ENCODE measurements at regions not wholly inside any gene's neighbourhood (a gene's known extent, or its start where the extent isn't known, plus 50 kb on each side); places are given as distances from the start of the nearest gene placed in this dataset.

DNA sequence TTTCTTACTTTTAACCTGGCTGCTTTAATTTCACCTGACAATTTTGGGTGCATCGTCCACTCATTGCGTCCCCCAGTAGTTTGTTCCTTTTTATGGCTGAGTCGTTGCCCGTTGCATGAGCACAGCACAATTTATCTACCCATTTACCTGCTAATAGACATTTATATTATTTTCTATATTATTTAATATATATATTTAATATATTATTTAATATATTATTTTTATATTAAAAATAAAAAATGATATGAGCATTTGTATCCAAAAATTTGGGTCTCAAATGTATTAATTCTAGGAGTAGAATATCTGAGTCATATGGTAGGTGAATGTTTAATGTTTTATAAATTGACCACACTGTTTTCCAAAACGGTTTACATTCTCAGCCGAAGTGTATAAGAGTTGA, 300.2 kb downstream of the THBS2 start:
- no peaks in the 10 kb centered on the region for H3K36me3 ChIP-seq
- no peak for DNase-seq (ENCODE audit: low read depth in 1 of 2, low spot score in 2 of 2)
- no peaks in the 10 kb centered on the region for H3K9me3 ChIP-seq (replicated peaks)
- H3K27me3 ChIP-seq (replicated peaks): no peaks in the 10 kb centered on the region
- H3K27ac ChIP-seq: no peak overlapping the region
- H3K4me3 ChIP-seq: no peak overlapping the region
- peaks cover 6% of the 10 kb centered on the region; the same call in 1 of the 2 replicates for H3K4me1 ChIP-seq (replicated peaks)

DNA sequence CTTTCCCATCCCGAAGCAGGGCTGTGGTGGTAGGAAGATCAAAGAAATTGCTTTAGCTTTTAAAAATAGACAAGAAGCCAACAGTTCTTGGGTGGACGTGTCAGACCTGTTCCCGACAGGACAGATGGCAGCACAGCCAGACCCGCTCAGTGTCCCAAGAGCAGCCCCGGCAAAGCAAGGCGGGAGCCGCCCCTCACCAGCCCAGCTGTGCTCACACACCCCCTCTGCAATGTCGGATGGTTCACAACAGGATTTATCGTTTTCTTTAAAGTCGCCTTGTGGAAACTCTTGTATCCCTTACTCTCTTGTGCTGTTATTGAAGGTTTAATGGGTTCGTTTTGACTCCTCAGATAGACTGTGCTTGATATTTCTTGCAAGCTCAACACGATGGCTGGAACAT, 302.4 kb downstream of the THBS2 start:
- DNase-seq (ENCODE audit: low read depth in 1 of 2, low spot score in 2 of 2): no peak
- Histone ChIP-seq H3K27me3 (replicated peaks) (no peaks in the 10 kb centered on the region), H3K9me3 (replicated peaks) (no peaks in the 10 kb centered on the region), H3K4me1 (replicated peaks) (no peaks in the 10 kb centered on the region; the same call in 1 of the 2 replicates), H3K4me3 (no peak overlapping the region), H3K27ac (no peak overlapping the region), H3K36me3 (no peaks in the 10 kb centered on the region)

DNA sequence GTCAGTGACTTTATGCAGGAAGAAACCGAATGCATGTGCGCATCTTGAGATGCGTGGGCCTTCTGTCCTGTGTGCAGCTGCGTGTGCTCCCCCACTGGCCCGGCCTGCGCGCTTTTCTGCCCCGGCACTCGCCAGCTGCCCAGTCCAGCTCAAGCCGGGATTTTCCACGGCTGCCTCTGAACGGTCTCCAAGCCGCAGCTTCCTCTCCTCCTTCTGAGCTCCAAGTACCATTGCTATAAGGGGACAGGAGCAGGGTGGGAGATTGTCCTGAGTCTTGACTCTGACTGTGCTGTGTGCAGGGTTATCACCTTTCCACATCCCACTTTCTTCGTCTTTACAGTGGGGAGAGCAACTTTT, 302.8 kb downstream of the THBS2 start:
- no peaks in the 10 kb centered on the region for H3K36me3 ChIP-seq
- no peak overlapping the region for H3K27ac ChIP-seq
- no peaks in the 10 kb centered on the region for H3K4me1 ChIP-seq (replicated peaks)
- no peaks in the 10 kb centered on the region for H3K27me3 ChIP-seq (replicated peaks)
- DNase-seq (ENCODE audit: low read depth in 1 of 2, low spot score in 2 of 2): no peak
- H3K4me3 ChIP-seq: no peak overlapping the region
- no peaks in the 10 kb centered on the region for H3K9me3 ChIP-seq (replicated peaks)

DNA sequence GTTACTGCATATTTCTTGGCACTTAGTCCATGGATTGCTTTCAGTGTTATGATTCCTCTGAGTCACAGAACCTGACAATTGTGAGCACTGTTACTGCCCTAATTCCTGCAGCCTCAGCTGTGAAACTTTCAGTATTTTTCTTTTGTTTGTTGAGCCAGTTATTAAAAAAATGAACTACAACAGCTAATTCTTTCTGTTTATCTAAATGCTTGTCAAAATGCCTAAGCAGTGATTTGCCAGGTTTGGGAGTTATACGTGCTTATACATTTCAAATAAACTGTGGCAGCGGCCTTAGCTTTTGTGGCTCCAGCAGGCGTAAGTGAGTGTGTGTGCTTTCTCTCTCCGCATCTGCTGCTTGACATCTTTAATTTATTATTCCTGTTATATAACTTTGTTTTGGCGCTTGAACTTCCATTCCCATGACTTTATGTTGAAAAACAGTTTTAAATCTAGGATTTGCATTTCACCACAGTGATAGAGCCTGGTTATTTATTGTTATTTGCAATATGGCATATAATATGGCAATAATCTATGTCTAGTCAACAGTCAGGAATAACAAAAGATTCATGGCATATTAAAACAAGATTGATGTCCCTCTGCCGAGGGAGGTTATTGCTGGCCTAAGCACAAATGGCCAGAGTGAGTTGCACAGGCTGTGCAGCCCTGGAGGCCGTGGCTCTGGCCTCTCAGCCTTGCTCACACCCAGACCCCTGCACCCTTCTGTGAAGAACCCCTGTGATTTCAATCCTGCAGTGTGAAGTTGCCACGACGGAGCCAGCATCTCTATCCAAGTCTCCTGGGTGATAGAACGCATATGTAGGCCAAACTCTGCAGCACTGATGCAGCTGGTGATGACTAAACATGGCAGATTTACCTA, 303.4 kb downstream of the THBS2 start:
- Histone ChIP-seq H3K4me3 (no peak overlapping the region), H3K36me3 (no peaks in the 10 kb centered on the region), H3K27me3 (replicated peaks) (no peaks in the 10 kb centered on the region), H3K27ac (no peak overlapping the region), H3K4me1 (replicated peaks) (no peaks in the 10 kb centered on the region), H3K9me3 (replicated peaks) (no peaks in the 10 kb centered on the region)
- no peak for DNase-seq (ENCODE audit: low read depth in 1 of 2, low spot score in 2 of 2)

- no peak for DNase-seq (ENCODE audit: low read depth in 1 of 2, low spot score in 2 of 2)
- H3K4me1 ChIP-seq (replicated peaks): no peaks in the 10 kb centered on the region
- H3K4me3 ChIP-seq: no peak overlapping the region
- H3K27me3 ChIP-seq (replicated peaks): no peaks in the 10 kb centered on the region
- no peaks in the 10 kb centered on the region for H3K36me3 ChIP-seq
- H3K27ac ChIP-seq: no peak overlapping the region
- no peaks in the 10 kb centered on the region for H3K9me3 ChIP-seq (replicated peaks)
These were observed 304.6 kb downstream of the THBS2 start for GRCh38 chr6:168948990-168949531.

DNA sequence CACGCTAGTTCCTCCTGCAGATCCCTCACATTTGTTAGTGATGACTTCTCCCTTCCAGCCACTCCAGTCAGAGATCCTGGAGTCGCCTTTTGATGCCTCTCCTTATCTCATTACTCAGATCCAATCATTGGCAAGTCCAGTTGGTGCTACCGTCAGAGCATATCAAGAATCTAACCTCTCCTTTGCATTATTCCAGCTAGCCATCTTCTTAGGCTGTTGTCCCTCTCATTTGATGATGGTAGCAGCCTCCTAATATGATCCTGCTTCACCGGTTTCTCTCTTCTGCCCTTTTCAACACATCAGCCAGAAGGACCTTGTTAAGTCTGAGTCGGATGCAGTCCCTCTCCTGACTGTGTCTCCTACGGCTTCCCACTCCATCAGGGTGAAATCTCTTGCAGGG, 305.6 kb downstream of the THBS2 start:
- DNase-seq (ENCODE audit: low read depth in 1 of 2, low spot score in 2 of 2): no peak
- Histone ChIP-seq H3K36me3 (no peaks in the 10 kb centered on the region), H3K4me1 (replicated peaks) (no peaks in the 10 kb centered on the region), H3K27me3 (replicated peaks) (no peaks in the 10 kb centered on the region), H3K27ac (no peak overlapping the region), H3K9me3 (replicated peaks) (no peaks in the 10 kb centered on the region), H3K4me3 (no peak overlapping the region)

GRCh38 chr6:168943231-168943905, 310.3 kb downstream of the THBS2 start:
- H3K4me3 ChIP-seq: no peak overlapping the region
- H3K27me3 ChIP-seq (replicated peaks): no peaks in the 10 kb centered on the region
- H3K9me3 ChIP-seq (replicated peaks): no peaks in the 10 kb centered on the region
- H3K27ac ChIP-seq: no peak overlapping the region
- no peak for DNase-seq (ENCODE audit: low read depth in 1 of 2, low spot score in 2 of 2)
- no peaks in the 10 kb centered on the region for H3K4me1 ChIP-seq (replicated peaks)
- no peaks in the 10 kb centered on the region for H3K36me3 ChIP-seq

GRCh38 chr6:168942646-168943045, 311.0 kb downstream of the THBS2 start:
- no peak for DNase-seq (ENCODE audit: low read depth in 1 of 2, low spot score in 2 of 2)

GRCh38 chr6:168941036-168941435, 312.6 kb downstream of the THBS2 start:
- Histone ChIP-seq H3K4me1 (replicated peaks) (no peaks in the 10 kb centered on the region), H3K36me3 (no peaks in the 10 kb centered on the region), H3K27ac (no peak overlapping the region), H3K27me3 (replicated peaks) (no peaks in the 10 kb centered on the region), H3K4me3 (no peak overlapping the region), H3K9me3 (replicated peaks) (no peaks in the 10 kb centered on the region)
- no peak for DNase-seq (ENCODE audit: low read depth in 1 of 2, low spot score in 2 of 2)

More at GRCh38 chr6:168942646-168943045, 311.0 kb downstream of the THBS2 start:
- H3K9me3 ChIP-seq (replicated peaks): no peaks in the 10 kb centered on the region
- no peaks in the 10 kb centered on the region for H3K36me3 ChIP-seq
- no peak overlapping the region for H3K4me3 ChIP-seq
- no peak overlapping the region for H3K27ac ChIP-seq
- no peaks in the 10 kb centered on the region for H3K4me1 ChIP-seq (replicated peaks)
- H3K27me3 ChIP-seq (replicated peaks): no peaks in the 10 kb centered on the region

DNA sequence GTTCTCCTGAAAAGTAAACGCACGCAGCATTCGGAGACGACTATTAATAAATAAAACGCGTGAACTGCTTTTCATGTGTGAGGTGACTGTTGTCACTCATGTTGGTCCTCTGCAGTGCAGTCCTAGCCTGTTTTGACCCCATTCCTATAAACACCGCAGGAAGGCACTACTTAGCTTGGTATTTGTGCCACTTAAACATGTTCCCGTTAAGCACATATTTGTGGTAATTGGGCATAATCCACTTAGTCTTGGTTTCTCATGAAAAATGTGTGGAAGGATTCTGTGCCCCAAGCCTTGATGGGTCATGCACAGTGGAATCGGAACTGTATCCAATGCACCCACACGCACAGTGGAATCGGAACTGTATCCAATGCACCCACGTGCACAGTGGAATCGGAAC, 313.9 kb downstream of the THBS2 start:
- no peak for DNase-seq (ENCODE audit: low read depth in 1 of 2, low spot score in 2 of 2)
- H3K4me1 ChIP-seq (replicated peaks): no peaks in the 10 kb centered on the region
- no peaks in the 10 kb centered on the region for H3K36me3 ChIP-seq
- no peaks in the 10 kb centered on the region for H3K9me3 ChIP-seq (replicated peaks)
- H3K27ac ChIP-seq: no peak overlapping the region
- no peak overlapping the region for H3K4me3 ChIP-seq
- H3K27me3 ChIP-seq (replicated peaks): no peaks in the 10 kb centered on the region

DNA sequence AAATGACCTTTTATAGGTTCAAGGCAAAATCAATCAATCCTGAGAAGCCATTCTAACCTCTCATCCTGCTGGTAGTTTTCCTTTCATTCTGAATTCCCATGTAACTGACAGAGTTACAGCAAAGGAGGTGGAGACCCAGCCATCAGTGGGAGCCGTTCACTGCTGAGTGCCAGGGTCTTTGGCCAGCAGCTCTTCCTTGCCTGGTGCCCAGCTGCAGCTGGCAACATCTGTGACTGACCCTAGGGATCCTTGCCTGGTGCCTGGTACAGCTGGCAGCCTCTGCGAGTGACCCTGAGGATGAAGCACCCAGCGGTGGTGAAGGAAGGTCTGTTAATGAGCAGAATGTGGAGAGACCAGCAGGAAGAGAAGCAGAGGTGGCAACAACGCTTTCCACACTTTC, 314.6 kb downstream of the THBS2 start:
- H3K4me1 ChIP-seq (replicated peaks): no peaks in the 10 kb centered on the region
- H3K36me3 ChIP-seq: no peaks in the 10 kb centered on the region
- H3K4me3 ChIP-seq: no peak overlapping the region
- DNase-seq (ENCODE audit: low read depth in 1 of 2, low spot score in 2 of 2): no peak
- no peaks in the 10 kb centered on the region for H3K9me3 ChIP-seq (replicated peaks)
- H3K27ac ChIP-seq: no peak overlapping the region
- no peaks in the 10 kb centered on the region for H3K27me3 ChIP-seq (replicated peaks)

DNA sequence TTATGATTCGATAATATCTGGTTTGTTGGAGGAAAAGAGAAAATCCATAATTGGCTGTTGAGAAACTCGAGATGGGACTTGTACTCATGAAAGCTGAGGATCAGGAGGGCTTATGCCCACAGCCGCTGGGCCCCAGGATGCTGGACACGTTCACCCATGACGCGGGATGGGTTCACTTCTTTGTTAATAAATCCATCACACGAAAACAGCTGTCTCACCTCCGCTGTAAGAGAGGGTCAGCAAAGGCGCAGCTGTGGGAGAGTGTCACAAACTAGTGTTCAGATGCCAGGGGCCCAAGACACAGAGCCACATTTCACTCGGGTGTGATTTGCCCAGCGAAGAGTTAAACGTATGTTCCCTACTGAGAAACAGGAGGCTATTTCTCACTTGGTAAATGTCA, 315.1 kb downstream of the THBS2 start:
- Histone ChIP-seq H3K4me1 (replicated peaks) (no peaks in the 10 kb centered on the region), H3K4me3 (no peak overlapping the region), H3K27ac (no peak overlapping the region), H3K36me3 (no peaks in the 10 kb centered on the region), H3K9me3 (replicated peaks) (no peaks in the 10 kb centered on the region), H3K27me3 (replicated peaks) (no peaks in the 10 kb centered on the region)
- no peak for DNase-seq (ENCODE audit: low read depth in 1 of 2, low spot score in 2 of 2)

- no peak for DNase-seq (ENCODE audit: low read depth in 1 of 2, low spot score in 2 of 2)
- Histone ChIP-seq H3K4me3 (no peak overlapping the region), H3K4me1 (replicated peaks) (no peaks in the 10 kb centered on the region), H3K36me3 (no peaks in the 10 kb centered on the region), H3K9me3 (replicated peaks) (no peaks in the 10 kb centered on the region), H3K27me3 (replicated peaks) (no peaks in the 10 kb centered on the region), H3K27ac (no peak overlapping the region)
These were observed 316.6 kb downstream of the THBS2 start for GRCh38 chr6:168937054-168937453.

DNA sequence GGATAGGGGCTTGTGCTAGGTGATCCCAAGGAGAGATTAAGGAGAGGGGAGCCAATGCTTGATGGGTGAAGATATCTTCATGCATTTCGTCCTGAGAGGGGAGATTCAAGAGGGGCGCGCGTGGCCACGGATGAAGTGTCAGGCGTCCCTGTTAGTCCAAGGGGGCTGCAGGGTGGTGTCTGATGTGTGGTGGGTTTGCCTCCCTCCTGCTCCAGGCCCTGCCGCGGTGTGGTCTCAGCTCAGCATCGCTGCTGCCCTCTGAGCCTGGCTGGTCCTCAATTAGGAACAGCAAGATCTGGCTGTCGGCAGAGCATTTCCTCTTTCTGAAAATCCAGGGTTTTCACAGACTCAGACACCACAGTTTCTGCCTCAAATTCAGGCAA, 318.0 kb downstream of the THBS2 start:
- no peaks in the 10 kb centered on the region for H3K27me3 ChIP-seq (replicated peaks)
- DNase-seq (ENCODE audit: low read depth in 1 of 2, low spot score in 2 of 2): no peak
- no peaks in the 10 kb centered on the region for H3K4me1 ChIP-seq (replicated peaks)
- H3K36me3 ChIP-seq: no peaks in the 10 kb centered on the region
- no peak overlapping the region for H3K4me3 ChIP-seq
- no peak overlapping the region for H3K27ac ChIP-seq
- no peaks in the 10 kb centered on the region for H3K9me3 ChIP-seq (replicated peaks)
